A549 (cell line): ENCODE measurements at regions not wholly inside any gene's neighbourhood (a gene's known extent, or its start where the extent isn't known, plus 50 kb on each side); places are given as distances from the start of the nearest gene placed in this dataset.

Experiments
- CBX2 ChIP-seq: fragments of 200-600 bp; sonication (generic); IDR thresholded peaks from 2 replicates; pipeline ENCODE4 v1.6.1; 2016; ENCODE audit warnings: low read depth, mild to moderate bottlenecking, borderline replicate concordance
- CEBPB ChIP-seq, 2 experiments: fragments of >200 bp in 1 of 2; sonication (Bioruptor Twin) in 1 of 2; formaldehyde crosslinking in 1 of 2; IDR thresholded peaks; 2 replicates each; pipeline ENCODE4 v1.6.1; 2012 to 2016
- KDM1A ChIP-seq: fragments of 200-600 bp; sonication (generic); IDR thresholded peaks from 2 replicates; pipeline ENCODE4 v1.6.1; 2016; ENCODE audit warnings: low read depth, mild to moderate bottlenecking
- MAZ ChIP-seq: fragments of 150-350 bp; IDR thresholded peaks from 2 replicates; pipeline ENCODE4 v1.6.1; 2014; ENCODE audit warnings: antibody characterized with exemption, low read depth, low read length, borderline replicate concordance
- NFE2L2 ChIP-seq: fragments of 150-350 bp; conservative IDR thresholded peaks from 2 replicates; pipeline ENCODE4 v1.6.1; 2014; ENCODE audit warnings: low read length
- POLR2A ChIP-seq: IDR thresholded peaks from 2 replicates; pipeline ENCODE4 v1.6.1; 2012; ENCODE audit warnings: mild to moderate bottlenecking, low read length
- POLR2AphosphoS2 ChIP-seq: conservative IDR thresholded peaks from 2 replicates; pipeline ENCODE4 v1.6.1; 2012; ENCODE audit warnings: low read length, improper control_type of control experiment, inconsistent platforms
- RARB ChIP-seq: fragments of 250-450 bp; sonication (Bioruptor Pico); IDR thresholded peaks from 2 replicates; pipeline ENCODE4 v1.8.0; 2021; ENCODE audit warnings: mild to moderate bottlenecking, moderate library complexity
- RCOR1 ChIP-seq: fragments of 150-350 bp; IDR thresholded peaks from 2 replicates; pipeline ENCODE4 v1.6.1; 2014; ENCODE audit warnings: antibody characterized with exemption, low read length, low read depth
- TF ChIP-seq, protein P1 (sequence below): fragments of >200 bp; sonication (Bioruptor Twin); formaldehyde crosslinking; IDR thresholded peaks from 3 replicates; pipeline ENCODE4 v1.5.1; 2016

DNA sequence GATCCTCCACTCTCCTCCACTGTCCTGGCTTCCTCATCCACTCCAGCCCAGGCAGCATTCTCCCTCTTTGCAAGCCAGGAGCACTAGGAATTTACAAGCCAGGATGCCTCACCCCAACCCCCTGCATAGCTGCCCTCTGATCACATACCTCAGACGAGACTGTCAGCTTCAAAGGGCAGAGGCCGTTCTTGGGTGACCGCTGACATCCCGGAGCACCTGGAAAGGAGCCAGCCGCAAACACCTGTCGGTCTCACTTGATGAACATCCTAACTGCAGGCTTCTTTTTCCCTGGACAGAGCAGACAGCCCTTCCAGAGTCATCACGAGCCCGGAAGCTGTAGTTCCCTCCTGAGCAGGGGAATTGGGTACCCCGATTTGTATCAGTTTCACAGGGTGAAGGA is 451.3 kb upstream of the B3GAT1 start:
- TF ChIP-seq, protein P1, sequence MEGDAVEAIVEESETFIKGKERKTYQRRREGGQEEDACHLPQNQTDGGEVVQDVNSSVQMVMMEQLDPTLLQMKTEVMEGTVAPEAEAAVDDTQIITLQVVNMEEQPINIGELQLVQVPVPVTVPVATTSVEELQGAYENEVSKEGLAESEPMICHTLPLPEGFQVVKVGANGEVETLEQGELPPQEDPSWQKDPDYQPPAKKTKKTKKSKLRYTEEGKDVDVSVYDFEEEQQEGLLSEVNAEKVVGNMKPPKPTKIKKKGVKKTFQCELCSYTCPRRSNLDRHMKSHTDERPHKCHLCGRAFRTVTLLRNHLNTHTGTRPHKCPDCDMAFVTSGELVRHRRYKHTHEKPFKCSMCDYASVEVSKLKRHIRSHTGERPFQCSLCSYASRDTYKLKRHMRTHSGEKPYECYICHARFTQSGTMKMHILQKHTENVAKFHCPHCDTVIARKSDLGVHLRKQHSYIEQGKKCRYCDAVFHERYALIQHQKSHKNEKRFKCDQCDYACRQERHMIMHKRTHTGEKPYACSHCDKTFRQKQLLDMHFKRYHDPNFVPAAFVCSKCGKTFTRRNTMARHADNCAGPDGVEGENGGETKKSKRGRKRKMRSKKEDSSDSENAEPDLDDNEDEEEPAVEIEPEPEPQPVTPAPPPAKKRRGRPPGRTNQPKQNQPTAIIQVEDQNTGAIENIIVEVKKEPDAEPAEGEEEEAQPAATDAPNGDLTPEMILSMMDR: no peak
- TF ChIP-seq KDM1A (no peak), POLR2A (no peak), RCOR1 (no peak), MAZ (no peak), CEBPB (IDR thresholded peaks at IDR 0.05) (no peak), NFE2L2 (no peak), RARB (no peak), POLR2AphosphoS2 (no peak), CBX2 (no peak)
